BLaER1 (cell line): ENCODE measurements at regions not wholly inside any gene's neighbourhood (a gene's known extent, or its start where the extent isn't known, plus 50 kb on each side); places are given as distances from the start of the nearest gene placed in this dataset.

Source experiments
- H3K27ac ChIP-seq: shearing (Covaris generic); formaldehyde crosslinking; 2 replicates; pipeline ENCODE4 v1.8.1; 2022
- H3K27me3 ChIP-seq: shearing (Covaris generic); formaldehyde crosslinking; 2 replicates; pipeline ENCODE4 v1.8.1; 2022
- H3K36me3 ChIP-seq: shearing (Covaris generic); formaldehyde crosslinking; 2 replicates; pipeline ENCODE4 v1.8.1; 2022
- H3K4me1 ChIP-seq: shearing (Covaris generic); formaldehyde crosslinking; 2 replicates; pipeline ENCODE4 v1.8.1; 2022
- H3K4me2 ChIP-seq: shearing (Covaris generic); formaldehyde crosslinking; 2 replicates; pipeline ENCODE4 v1.8.1; 2022
- H3K4me3 ChIP-seq: shearing (Covaris generic); formaldehyde crosslinking; 2 replicates; pipeline ENCODE4 v1.8.1; 2022
- H3K9ac ChIP-seq: shearing (Covaris generic); formaldehyde crosslinking; 2 replicates; pipeline ENCODE4 v1.8.1; 2022
- H3K9me3 ChIP-seq: shearing (Covaris generic); formaldehyde crosslinking; 2 replicates; pipeline ENCODE4 v1.8.1; 2022
- H4K20me1 ChIP-seq: shearing (Covaris generic); formaldehyde crosslinking; 2 replicates; pipeline ENCODE4 v1.8.1; 2022
- Cebpa-rat ChIP-seq: shearing (Covaris generic); IDR thresholded peaks from 2 replicates; pipeline ENCODE4 v1.8.1; 2022

GRCh38 chr1:5526385-5526750 is 465.9 kb downstream of the NPHP4 start:
- Histone ChIP-seq H4K20me1 (no peaks in the 10 kb centered on the region), H3K9me3 (peaks cover 13% of the 10 kb centered on the region), H3K27ac (peak overlapping the region; percentile 23; the same call in 1 of the 2 replicates), H3K36me3 (no peaks in the 10 kb centered on the region), H3K27me3 (no peaks in the 10 kb centered on the region), H3K9ac (no peak overlapping the region), H3K4me1 (peaks cover 55% of the 10 kb centered on the region), H3K4me3 (no peak overlapping the region), H3K4me2 (peak overlapping the region; percentile 75)
- no peak for TF ChIP-seq Cebpa-rat

- H3K4me1 ChIP-seq: peaks cover 55% of the 10 kb centered on the region
- TF ChIP-seq Cebpa-rat: no peak
- no peak overlapping the region for H3K4me3 ChIP-seq
- H3K4me2 ChIP-seq: peak overlapping the region; percentile 75
- H4K20me1 ChIP-seq: no peaks in the 10 kb centered on the region
- H3K27ac ChIP-seq: peak overlapping the region; percentile 23; the same call in 1 of the 2 replicates
- H3K9me3 ChIP-seq: peaks cover 13% of the 10 kb centered on the region
- H3K27me3 ChIP-seq: no peaks in the 10 kb centered on the region
- no peak overlapping the region for H3K9ac ChIP-seq
- H3K36me3 ChIP-seq: no peaks in the 10 kb centered on the region
Measured at GRCh38 chr1:5525597-5526384, 466.4 kb downstream of the NPHP4 start.

GRCh38 chr1:5522531-5523145 is 469.6 kb downstream of the NPHP4 start:
- H3K27ac ChIP-seq: no peak overlapping the region
- H4K20me1 ChIP-seq: no peaks in the 10 kb centered on the region
- H3K4me1 ChIP-seq: peaks cover 55% of the 10 kb centered on the region
- peaks cover 14% of the 10 kb centered on the region for H3K9me3 ChIP-seq
- no peaks in the 10 kb centered on the region for H3K27me3 ChIP-seq
- H3K36me3 ChIP-seq: no peaks in the 10 kb centered on the region
- no peak for TF ChIP-seq Cebpa-rat
- H3K4me3 ChIP-seq: no peak overlapping the region
- H3K4me2 ChIP-seq: peak overlapping the region; percentile 79
- H3K9ac ChIP-seq: no peak overlapping the region

DNA sequence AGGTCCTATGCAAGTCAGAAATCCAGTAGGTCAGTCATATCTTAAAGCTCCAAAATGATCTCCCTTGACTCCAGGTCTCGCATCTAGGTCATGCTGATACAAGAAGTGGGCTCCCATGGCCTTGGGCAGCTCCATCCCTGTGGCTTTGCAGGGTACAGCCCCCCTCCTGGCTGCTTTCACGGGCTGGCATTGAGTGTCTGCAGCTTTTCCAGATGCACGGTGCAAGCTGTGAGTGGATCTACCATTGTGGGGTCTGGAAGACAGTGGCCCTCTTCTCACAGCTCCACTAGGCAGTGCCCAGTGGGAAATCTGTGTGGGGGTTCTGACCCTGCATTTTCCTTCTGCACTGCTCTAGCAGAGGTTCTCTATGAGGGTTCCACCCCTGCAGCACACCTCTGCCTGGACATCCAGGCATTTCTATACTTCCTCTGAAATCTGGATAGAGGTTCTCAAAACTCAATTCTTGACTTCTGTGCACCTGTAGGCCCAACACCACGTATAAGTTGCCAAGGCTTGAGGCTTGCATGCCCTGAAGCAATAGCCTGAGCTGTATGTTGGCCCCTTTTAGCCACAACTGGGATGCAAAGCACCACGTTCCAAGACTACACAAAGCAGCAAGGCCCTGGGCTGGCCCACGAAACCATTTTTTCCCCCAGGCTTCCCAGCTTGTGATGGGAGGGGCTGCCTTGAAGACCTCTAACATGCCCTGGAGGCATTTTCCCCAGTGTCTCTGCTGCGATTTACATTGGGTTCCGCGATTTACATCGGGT is 472.7 kb downstream of the NPHP4 start:
- Histone ChIP-seq H4K20me1 (no peaks in the 10 kb centered on the region), H3K36me3 (no peaks in the 10 kb centered on the region), H3K27me3 (no peaks in the 10 kb centered on the region), H3K4me3 (no peak overlapping the region), H3K4me1 (peaks cover 26% of the 10 kb centered on the region), H3K27ac (no peak overlapping the region), H3K9me3 (peaks cover 14% of the 10 kb centered on the region), H3K4me2 (no peak overlapping the region), H3K9ac (no peak overlapping the region)
- no peak for TF ChIP-seq Cebpa-rat

DNA sequence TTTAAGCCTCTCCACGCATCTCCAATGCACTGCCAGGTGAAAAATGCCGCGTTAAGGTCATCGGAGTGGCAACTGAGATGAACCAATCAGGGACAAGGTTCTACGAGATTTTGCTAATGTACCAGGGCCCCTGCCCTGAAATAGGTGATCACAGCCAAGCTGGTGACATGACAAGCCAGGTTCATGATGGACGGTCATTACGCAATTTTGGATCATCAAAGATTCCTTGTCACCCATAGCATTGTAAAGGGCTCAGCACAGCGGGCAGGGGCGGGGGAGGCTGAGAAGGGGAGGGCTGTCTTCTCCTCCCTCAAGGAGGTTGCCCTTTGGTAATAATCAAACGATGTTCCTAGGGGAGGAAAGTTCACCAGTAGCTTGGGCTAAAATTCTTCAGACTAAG is 475.5 kb downstream of the NPHP4 start:
- peak; percentile 43; the same call in 1 of the 2 replicates for TF ChIP-seq Cebpa-rat
- Histone ChIP-seq H3K4me1 (peaks cover 9% of the 10 kb centered on the region; the same call in 1 of the 2 replicates), H3K27ac (no peak overlapping the region), H3K36me3 (no peaks in the 10 kb centered on the region), H3K4me3 (no peak overlapping the region), H3K9me3 (peaks cover 14% of the 10 kb centered on the region), H3K27me3 (no peaks in the 10 kb centered on the region; the same call in 1 of the 2 replicates), H3K9ac (no peak overlapping the region), H3K4me2 (no peak overlapping the region), H4K20me1 (no peaks in the 10 kb centered on the region)

GRCh38 chr1:5515501-5515900 is 476.7 kb downstream of the NPHP4 start:
- no peak for TF ChIP-seq Cebpa-rat

DNA sequence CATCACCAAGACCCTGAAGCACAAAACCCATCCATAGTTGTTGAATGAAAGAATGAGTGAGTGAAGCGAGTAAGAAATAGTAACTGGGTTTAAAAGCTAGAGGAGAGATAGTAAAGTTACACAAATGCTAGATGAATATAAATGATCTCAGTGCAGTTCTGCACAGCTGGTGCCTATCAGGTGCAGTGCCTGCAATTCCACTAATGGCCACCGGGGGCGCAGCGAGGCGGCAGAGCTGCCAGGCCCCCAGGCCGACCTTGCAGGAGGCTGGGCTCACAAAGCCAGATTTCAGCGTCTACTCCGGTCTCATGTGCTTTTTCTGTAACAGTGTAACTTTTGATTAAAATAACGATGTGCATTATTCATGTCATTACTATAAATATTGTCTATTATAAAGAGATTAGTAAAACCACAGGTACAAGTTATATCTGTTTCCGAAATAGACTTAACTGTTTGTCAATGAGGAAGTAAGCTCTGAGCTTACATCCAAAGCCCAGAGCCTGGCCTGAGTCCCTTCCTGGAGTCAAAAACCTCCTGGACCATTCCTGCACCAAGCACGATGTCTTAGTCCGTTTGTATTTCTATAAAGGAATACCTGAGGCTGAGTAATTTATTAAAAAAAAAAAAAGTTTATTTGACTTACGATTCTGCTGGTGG is 477.6 kb downstream of the NPHP4 start:
- Histone ChIP-seq H4K20me1 (no peaks in the 10 kb centered on the region), H3K27me3 (no peaks in the 10 kb centered on the region; the same call in 1 of the 2 replicates), H3K9me3 (peaks cover 10% of the 10 kb centered on the region), H3K27ac (no peak overlapping the region), H3K4me3 (no peak overlapping the region), H3K36me3 (no peaks in the 10 kb centered on the region), H3K4me1 (peaks cover 22% of the 10 kb centered on the region), H3K9ac (no peak overlapping the region), H3K4me2 (no peak overlapping the region; the same call in 1 of the 2 replicates)
- TF ChIP-seq Cebpa-rat: no peak

More at GRCh38 chr1:5515501-5515900, 476.7 kb downstream of the NPHP4 start:
- Histone ChIP-seq H3K4me1 (peaks cover 15% of the 10 kb centered on the region; the same call in 1 of the 2 replicates), H3K9me3 (peaks cover 14% of the 10 kb centered on the region), H3K27me3 (no peaks in the 10 kb centered on the region; the same call in 1 of the 2 replicates), H3K4me3 (no peak overlapping the region), H3K36me3 (no peaks in the 10 kb centered on the region), H3K4me2 (no peak overlapping the region), H3K9ac (no peak overlapping the region), H4K20me1 (no peaks in the 10 kb centered on the region), H3K27ac (no peak overlapping the region)

GRCh38 chr1:5513846-5514526 is 478.2 kb downstream of the NPHP4 start:
- Histone ChIP-seq H4K20me1 (no peaks in the 10 kb centered on the region), H3K36me3 (no peaks in the 10 kb centered on the region), H3K4me3 (no peak overlapping the region), H3K4me1 (peaks cover 23% of the 10 kb centered on the region), H3K27me3 (no peaks in the 10 kb centered on the region; the same call in 1 of the 2 replicates), H3K27ac (no peak overlapping the region), H3K9ac (no peak overlapping the region), H3K4me2 (no peak overlapping the region; the same call in 1 of the 2 replicates), H3K9me3 (0 out of 2 replicates have a peak, but pooled peaks cover 4% of the 10 kb centered on the region)
- no peak for TF ChIP-seq Cebpa-rat

DNA sequence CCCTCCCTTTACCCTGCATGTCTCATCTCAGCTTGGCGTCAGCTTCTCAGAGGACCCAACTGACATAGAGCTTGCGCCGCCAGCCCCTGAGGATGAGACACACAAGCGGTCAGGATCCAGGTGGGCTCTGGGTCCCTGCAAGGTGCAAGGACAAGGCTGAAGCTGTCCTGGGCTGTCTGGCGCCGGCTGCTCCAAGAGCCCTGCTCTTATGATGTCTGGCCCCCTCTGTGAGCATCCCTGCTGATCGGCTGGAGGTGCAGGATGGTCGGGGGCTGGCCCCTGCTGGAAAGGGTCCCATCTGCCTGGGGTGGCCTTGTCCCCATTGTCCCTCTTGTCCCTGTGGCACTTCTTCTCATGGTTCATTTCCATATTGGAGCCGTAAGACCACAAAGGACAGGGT is 479.0 kb downstream of the NPHP4 start:
- H3K9ac ChIP-seq: no peak overlapping the region
- no peak overlapping the region for H3K4me2 ChIP-seq
- H3K4me3 ChIP-seq: no peak overlapping the region
- TF ChIP-seq Cebpa-rat: no peak
- no peaks in the 10 kb centered on the region; the same call in 1 of the 2 replicates for H3K27me3 ChIP-seq
- peaks cover 28% of the 10 kb centered on the region for H3K4me1 ChIP-seq
- H4K20me1 ChIP-seq: no peaks in the 10 kb centered on the region
- H3K36me3 ChIP-seq: no peaks in the 10 kb centered on the region
- no peak overlapping the region for H3K27ac ChIP-seq
- H3K9me3 ChIP-seq: no peaks in the 10 kb centered on the region
